ENCODE measurements at regions not wholly inside any gene's neighbourhood (a gene's known extent, or its start where the extent isn't known, plus 50 kb on each side); places are given as distances from the start of the nearest gene placed in this dataset.

- WGBS (ENCODE audit: low lambda C conversion rate): 94% methylated on average over 3 of the region's 3 CpGs
- no TSS peak for BruUV-seq (replicated peaks)
- Histone ChIP-seq H3K27ac (ENCODE audit: extremely low read length, insufficient read depth, low read length) (no peak overlapping the region), H3K27me3 (ENCODE audit: control insufficient read depth in 1 of 2, insufficient read depth in 2 of 2, low read length in 2 of 2) (no peaks in the 10 kb centered on the region; a peak in 1 of 5 replicates), H3K4me2 (ENCODE audit: low read depth, low read length) (no peak overlapping the region), H3K79me2 (ENCODE audit: insufficient read depth, low read length) (no peaks in the 10 kb centered on the region), H3K4me1 (ENCODE audit: insufficient read depth, low read length) (peaks cover 9% of the 10 kb centered on the region), H4K20me1 (ENCODE audit: insufficient read depth, low read length) (no peaks in the 10 kb centered on the region), H3K4me3 (replicated peaks in 1 of 3; ENCODE audit: insufficient read depth in 1 of 3, low read depth in 2 of 3, low read length in 3 of 3) (no peak overlapping the region), H2AFZ (ENCODE audit: low read length) (no peak overlapping the region), H3K9me3 (ENCODE audit: low read length) (no peaks in the 10 kb centered on the region), H3K36me3 (replicated peaks in 1 of 2; ENCODE audit: control insufficient read depth in 1 of 2, insufficient read depth in 2 of 2, low read length in 2 of 2) (no peaks in the 10 kb centered on the region), H3K9ac (ENCODE audit: insufficient read depth, low read depth, low read length) (no peak overlapping the region)
- DNase-seq (ENCODE audit: low spot score) (no peak), FAIRE-seq (no peak), ATAC-seq (no peak)
- ChIA-PET CTCF (ENCODE audit: low intra/inter-chr PET ratio, low total read pairs) (no interaction called here), POLR2A (no interaction called here)
- in situ Hi-C loops (cut with HindIII; ENCODE audit: extremely low pct_ligation_motif_present, low pct_unique_long_range_greater_than_20kb) (no loop called here), intact Hi-C loops (cut with micrococcal nuclease; ENCODE audit: unreplicated experiment) (loop anchor here (5.0 kb wide), 1 partner anchor 47 kb away; no protein-coding TSS in a partner anchor)
- TF ChIP-seq ZNF607 (CRISPR knock-in tag; IDR thresholded peaks at IDR 0.05; ENCODE audit: borderline replicate concordance) (no peak), ZNF547 (CRISPR knock-in tag; IDR thresholded peaks at IDR 0.05) (no peak), POGZ (CRISPR knock-in tag; IDR thresholded peaks at IDR 0.05) (no peak), ZNF142 (CRISPR knock-in tag; IDR thresholded peaks at IDR 0.05) (no peak), ARNTL (CRISPR knock-in tag; IDR thresholded peaks at IDR 0.05) (no peak), CEBPB (IDR thresholded peaks at IDR 0.05; ENCODE audit: borderline replicate concordance, low read depth, low read length) (no peak), ZNF776 (CRISPR knock-in tag; IDR thresholded peaks at IDR 0.05) (no peak), ZBTB38 (CRISPR knock-in tag; IDR thresholded peaks at IDR 0.05) (no peak), RERE (CRISPR knock-in tag; IDR thresholded peaks at IDR 0.05; ENCODE audit: low read depth) (no peak), GMEB1 (CRISPR knock-in tag; IDR thresholded peaks at IDR 0.05; ENCODE audit: borderline replicate concordance) (no peak), DRAP1 (CRISPR knock-in tag; IDR thresholded peaks at IDR 0.05) (no peak)
Observed at GRCh38 chr10:61020420-61021158, 76.6 kb upstream of the RHOBTB1 start.
